NCI-H1694 treated with DMSO at 0.1 percent for 48 hours (cell line): ENCODE measurements at regions not wholly inside any gene's neighbourhood (a gene's known extent, or its start where the extent isn't known, plus 50 kb on each side); places are given as distances from the start of the nearest gene placed in this dataset.

Experiments
- DNase-seq: peaks from one replicate; lab custom pipeline; 2025; lab: John Stamatoyannopoulos, UW

- no peak for DNase-seq
These were observed 66.6 kb upstream of the CCN6 start for GRCh38 chr6:111987295-111987694.

- no peak for DNase-seq
These were observed 65.0 kb upstream of the CCN6 start for GRCh38 chr6:111988926-111989325.

- no peak for DNase-seq
These were observed 64.2 kb upstream of the CCN6 start for GRCh38 chr6:111989743-111990142.

GRCh38 chr6:111990214-111990613, 63.7 kb upstream of the CCN6 start:
- no peak for DNase-seq

GRCh38 chr6:111992851-111993250, 61.1 kb upstream of the CCN6 start:
- DNase-seq, result no peak

GRCh38 chr6:111993342-111993741, 60.6 kb upstream of the CCN6 start:
- DNase-seq, result no peak

GRCh38 chr6:111994791-111995190, 59.1 kb upstream of the CCN6 start:
- DNase-seq, result no peak

GRCh38 chr6:111995404-111995803, 58.5 kb upstream of the CCN6 start:
- DNase-seq, result no peak

GRCh38 chr6:111996144-111996865, 57.6 kb upstream of the CCN6 start:
- DNase-seq, result no peak

GRCh38 chr6:111997078-111997852, 56.6 kb upstream of the CCN6 start:
- DNase-seq, result peak; percentile 85

GRCh38 chr6:111997853-111998208, 56.1 kb upstream of the CCN6 start:
- DNase-seq, result no peak

- DNase-seq, result no peak
These were observed 51.6 kb upstream of the CCN6 start for GRCh38 chr6:112002307-112002706.
